HG03521 (cell line): ENCODE measurements at regions not wholly inside any gene's neighbourhood (a gene's known extent, or its start where the extent isn't known, plus 50 kb on each side); places are given as distances from the start of the nearest gene placed in this dataset.
"Not testable (repeated sequence)": the region's sequence is repeated elsewhere in the genome, so short reads cannot be mapped to it uniquely, and the experiment has no call there.

ENCODE experiments used
- ATAC-seq: cut with Tn5 transposase; IDR thresholded peaks from one replicate; pipeline ENCODE4 v1.9.1; 2021; ENCODE audit warnings: mild to moderate bottlenecking, moderate library complexity; ENCODE audit not compliant: unreplicated experiment

- ATAC-seq = not testable (repeated sequence)
Measured at GRCh38 chr6:4725136-4725760, 51.0 kb upstream of the CDYL start.

GRCh38 chr6:4724727-4725126 lies 51.5 kb upstream of the CDYL start:
- ATAC-seq = not testable (repeated sequence)

- no peak for ATAC-seq
Measured at GRCh38 chr6:4723383-4723782, 52.8 kb upstream of the CDYL start.

- ATAC-seq = not testable (repeated sequence)
Measured at GRCh38 chr6:4721368-4721767, 54.8 kb upstream of the CDYL start.

- no peak for ATAC-seq
Measured at GRCh38 chr6:4719491-4719890, 56.7 kb upstream of the CDYL start.

GRCh38 chr6:4717856-4718255 lies 58.3 kb upstream of the CDYL start:
- no peak for ATAC-seq

GRCh38 chr6:4717124-4717523 lies 59.1 kb upstream of the CDYL start:
- ATAC-seq = no peak

GRCh38 chr6:4714961-4715501 lies 61.2 kb upstream of the CDYL start:
- ATAC-seq = no peak

GRCh38 chr6:4712291-4712690 lies 63.9 kb upstream of the CDYL start:
- ATAC-seq = no peak

- ATAC-seq = no peak
Measured at GRCh38 chr6:4707011-4707410, 69.2 kb upstream of the CDYL start.

GRCh38 chr6:4705809-4706208 lies 70.4 kb upstream of the CDYL start:
- ATAC-seq = no peak

GRCh38 chr6:4703382-4703781 lies 72.8 kb upstream of the CDYL start:
- ATAC-seq = no peak

GRCh38 chr6:4698901-4699659 lies 77.1 kb upstream of the CDYL start:
- ATAC-seq = no peak

- ATAC-seq = no peak
Measured at GRCh38 chr6:4693173-4693970, 82.8 kb upstream of the CDYL start.

GRCh38 chr6:4692664-4693063 lies 83.5 kb upstream of the CDYL start:
- ATAC-seq = no peak

- ATAC-seq = no peak
Measured at GRCh38 chr6:4687989-4688947, 87.9 kb upstream of the CDYL start.

- no peak for ATAC-seq
Measured at GRCh38 chr6:4687656-4687988, 88.6 kb upstream of the CDYL start.

- ATAC-seq = no peak
Measured at GRCh38 chr6:4682431-4683097, 93.6 kb upstream of the CDYL start.

GRCh38 chr6:4678506-4679300 lies 97.5 kb upstream of the CDYL start:
- ATAC-seq = no peak
